Stimulated activated CD4-positive, alpha-beta T cell treated with anti-CD3 and anti-CD28 coated beads, Interleukin-2, amount 100 ng/mL, for 48 hours (primary cell): ENCODE measurements at regions not wholly inside any gene's neighbourhood (a gene's known extent, or its start where the extent isn't known, plus 50 kb on each side); places are given as distances from the start of the nearest gene placed in this dataset.

Source experiments
- DNase-seq, 2 donors: peaks; one replicate each; pipeline ENCODE4 v3.0.0-alpha.2; 2020

GRCh38 chr14:85789506-85789905 lies 259.6 kb downstream of the FLRT2 start:
- DNase-seq = no peak

DNA sequence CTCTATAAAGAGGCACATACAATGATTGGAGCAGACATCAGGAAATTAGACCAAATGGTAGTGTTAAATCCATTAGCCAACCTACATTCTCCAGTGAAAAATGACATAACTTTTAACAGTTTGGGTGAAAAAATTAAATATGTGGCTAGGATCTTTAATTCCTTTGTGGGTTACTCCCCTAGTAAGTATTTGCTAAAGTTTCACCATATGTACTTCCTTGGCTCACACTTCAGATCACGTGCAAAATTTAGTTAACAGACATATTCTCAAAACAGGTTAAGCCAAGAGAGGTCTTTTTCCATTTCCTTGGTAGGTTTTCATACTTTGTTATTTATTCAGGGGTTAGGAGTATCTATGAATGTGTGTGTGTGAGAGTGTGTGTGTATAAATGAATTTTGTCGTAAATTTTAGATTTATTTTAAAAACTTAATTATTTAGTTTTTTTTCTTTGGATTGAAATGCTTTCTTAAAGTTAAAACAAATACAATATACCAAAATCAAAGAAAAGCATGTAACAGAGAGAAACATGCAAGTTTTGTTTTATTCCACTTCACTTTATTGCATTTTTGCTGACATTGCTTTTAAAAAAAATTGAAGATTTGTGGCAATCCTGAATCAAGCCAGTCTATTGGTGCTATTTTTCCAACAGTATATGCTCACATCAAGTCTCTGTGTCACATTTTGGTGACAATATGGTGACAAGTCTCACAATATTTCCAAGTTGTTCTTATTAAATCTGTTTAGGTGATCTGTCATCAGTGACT lies 258.7 kb downstream of the FLRT2 start:
- DNase-seq = no peak

GRCh38 chr14:85766295-85766694 lies 236.4 kb downstream of the FLRT2 start:
- DNase-seq = no peak

GRCh38 chr14:85764822-85765221 lies 234.9 kb downstream of the FLRT2 start:
- DNase-seq = no peak

- no peak for DNase-seq
Measured at GRCh38 chr14:85762526-85762925, 232.6 kb downstream of the FLRT2 start.

GRCh38 chr14:85752175-85752574 lies 222.2 kb downstream of the FLRT2 start:
- DNase-seq = no peak

- DNase-seq = no peak
Measured at GRCh38 chr14:85744573-85744972, 214.6 kb downstream of the FLRT2 start.

- no peak for DNase-seq
Measured at GRCh38 chr14:85732031-85732430, 202.1 kb downstream of the FLRT2 start.

DNA sequence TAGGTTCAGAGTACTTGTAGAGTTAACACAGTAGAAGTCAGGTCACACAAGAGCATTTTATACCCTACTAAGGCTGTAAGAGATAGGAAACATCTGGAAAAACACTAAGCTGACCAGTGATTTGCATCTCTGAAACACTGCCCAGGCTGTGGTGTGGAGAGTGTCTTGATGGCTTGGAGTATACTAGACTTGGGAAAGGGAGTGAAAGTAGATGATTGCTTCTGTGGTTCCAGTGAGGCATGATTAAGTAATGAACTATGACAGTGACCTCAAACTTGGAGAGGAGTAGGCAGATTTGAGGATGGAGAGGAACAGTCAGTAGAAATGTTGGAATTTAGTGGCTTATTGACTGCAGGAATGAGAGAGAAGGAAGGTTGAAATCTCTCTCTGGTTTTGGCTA lies 201.2 kb downstream of the FLRT2 start:
- no peak for DNase-seq

DNA sequence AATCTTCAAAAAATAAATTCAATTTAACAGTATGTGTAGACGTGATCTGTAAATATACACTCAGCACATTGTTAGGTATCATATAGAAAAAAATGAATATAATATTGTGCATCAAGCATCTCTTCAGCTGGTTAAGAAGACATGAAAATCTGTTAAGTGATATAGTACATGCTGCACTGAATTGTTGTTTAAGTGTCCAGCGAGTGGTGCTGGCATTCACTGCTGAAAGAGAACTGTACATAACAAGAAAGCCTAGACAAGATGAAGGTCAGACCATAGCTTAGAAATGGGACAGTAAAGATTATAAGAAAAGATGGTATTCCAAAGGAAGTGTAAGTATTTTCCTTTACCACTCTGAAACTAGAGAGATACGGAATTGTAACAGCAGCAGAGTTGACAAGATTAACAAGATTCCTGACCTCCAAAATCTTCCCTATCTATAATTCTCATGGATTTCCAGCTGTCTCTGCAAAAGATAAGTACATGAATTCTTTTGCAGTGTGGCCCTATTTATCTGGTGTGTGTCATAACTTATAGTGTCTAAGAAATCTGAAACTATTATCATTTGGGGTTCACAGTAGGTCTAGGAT lies 198.6 kb downstream of the FLRT2 start:
- no peak for DNase-seq

GRCh38 chr14:85714069-85714468 lies 184.1 kb downstream of the FLRT2 start:
- DNase-seq = no peak

DNA sequence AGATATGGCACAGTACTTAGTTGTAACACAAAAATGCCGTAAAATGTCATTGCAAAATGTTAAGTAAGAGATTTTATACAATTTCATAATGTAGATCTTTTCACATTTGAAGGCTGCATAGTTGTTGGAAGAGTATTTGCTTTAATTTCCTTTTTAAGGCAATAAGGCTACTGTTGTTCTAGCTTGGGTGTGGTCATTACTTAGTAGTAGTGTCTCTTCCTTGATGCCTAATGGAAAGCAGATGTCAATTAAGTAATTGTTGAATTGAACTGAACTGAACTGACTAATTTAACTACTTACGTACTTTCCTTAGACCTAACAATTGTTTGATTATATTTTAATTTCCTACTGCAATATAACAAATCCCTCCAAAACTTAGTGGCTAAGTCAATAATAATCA lies 181.7 kb downstream of the FLRT2 start:
- DNase-seq = no peak
